Esophagus squamous epithelium (tissue), 4 donors: ENCODE measurements at regions not wholly inside any gene's neighbourhood (a gene's known extent, or its start where the extent isn't known, plus 50 kb on each side); places are given as distances from the start of the nearest gene placed in this dataset.

Experiments
- POLR2A ChIP-seq, 4 donors: fragments of 450-650 bp; IDR thresholded peaks; one replicate each; pipeline ENCODE4 v1.6.1; 2017; ENCODE audit warnings: antibody characterized with exemption in 4 of 4, mild to moderate bottlenecking in 4 of 4, moderate library complexity in 3 of 4
- TF ChIP-seq, protein P1 (sequence below), 6 experiments: fragments of 450-650 bp in 4 of 6; fragments of 200-600 bp in 2 of 6; sonication (generic) in 2 of 6; IDR thresholded peaks; one replicate each; pipeline ENCODE4 v1.5.1; 2016 to 2019; ENCODE audit warnings: antibody characterized with exemption in 6 of 6, mild to moderate bottlenecking in 4 of 6, moderate library complexity in 4 of 6

DNA sequence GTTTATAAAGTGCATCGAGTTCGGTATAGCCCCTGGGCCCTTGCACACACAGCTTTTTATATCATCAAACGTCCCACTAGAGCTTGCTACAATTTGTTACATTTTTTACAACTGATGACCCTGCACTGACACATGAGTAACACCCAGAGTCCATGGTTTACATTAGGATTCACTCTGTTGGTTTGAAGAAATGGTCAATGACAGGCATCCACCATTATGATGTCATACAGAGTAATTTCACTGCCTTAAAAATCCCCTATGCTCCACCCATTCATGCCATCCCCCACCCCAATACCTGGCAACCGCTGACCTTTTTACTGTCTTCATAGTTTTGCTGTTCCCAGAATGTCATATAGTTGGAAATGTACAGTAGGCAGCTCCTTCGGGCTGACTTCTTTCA, 130.2 kb downstream of the MED10 start:
- TF ChIP-seq, protein P1, sequence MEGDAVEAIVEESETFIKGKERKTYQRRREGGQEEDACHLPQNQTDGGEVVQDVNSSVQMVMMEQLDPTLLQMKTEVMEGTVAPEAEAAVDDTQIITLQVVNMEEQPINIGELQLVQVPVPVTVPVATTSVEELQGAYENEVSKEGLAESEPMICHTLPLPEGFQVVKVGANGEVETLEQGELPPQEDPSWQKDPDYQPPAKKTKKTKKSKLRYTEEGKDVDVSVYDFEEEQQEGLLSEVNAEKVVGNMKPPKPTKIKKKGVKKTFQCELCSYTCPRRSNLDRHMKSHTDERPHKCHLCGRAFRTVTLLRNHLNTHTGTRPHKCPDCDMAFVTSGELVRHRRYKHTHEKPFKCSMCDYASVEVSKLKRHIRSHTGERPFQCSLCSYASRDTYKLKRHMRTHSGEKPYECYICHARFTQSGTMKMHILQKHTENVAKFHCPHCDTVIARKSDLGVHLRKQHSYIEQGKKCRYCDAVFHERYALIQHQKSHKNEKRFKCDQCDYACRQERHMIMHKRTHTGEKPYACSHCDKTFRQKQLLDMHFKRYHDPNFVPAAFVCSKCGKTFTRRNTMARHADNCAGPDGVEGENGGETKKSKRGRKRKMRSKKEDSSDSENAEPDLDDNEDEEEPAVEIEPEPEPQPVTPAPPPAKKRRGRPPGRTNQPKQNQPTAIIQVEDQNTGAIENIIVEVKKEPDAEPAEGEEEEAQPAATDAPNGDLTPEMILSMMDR (IDR thresholded peaks at IDR 0.05) = no peak
- no peak for TF ChIP-seq POLR2A (IDR thresholded peaks at IDR 0.05)
